Astrocyte of the cerebellum (primary cell): ENCODE measurements at regions not wholly inside any gene's neighbourhood (a gene's known extent, or its start where the extent isn't known, plus 50 kb on each side); places are given as distances from the start of the nearest gene placed in this dataset.

ENCODE experiments used
- DNase-seq: peaks from one replicate; pipeline ENCODE4 v3.0.0-alpha.2; 2011; ENCODE audit warnings: low read depth
- H3K4me3 ChIP-seq: 2 replicates; pipeline ENCODE4 v1.5.1; 2011; ENCODE audit warnings: mild to moderate bottlenecking, low read depth, low read length, moderate library complexity
- CTCF ChIP-seq: IDR thresholded peaks from 2 replicates; pipeline ENCODE4 v1.5.1; 2012; ENCODE audit warnings: low read length, low read depth, moderate library complexity, mild to moderate bottlenecking; ENCODE audit errors: missing control alignments
- in situ Hi-C: cut with HindIII; loops from 2 replicates; pipeline ENCODE4 v1.10.0; 2017; ENCODE audit warnings: low sequenced_read_pairs

DNA sequence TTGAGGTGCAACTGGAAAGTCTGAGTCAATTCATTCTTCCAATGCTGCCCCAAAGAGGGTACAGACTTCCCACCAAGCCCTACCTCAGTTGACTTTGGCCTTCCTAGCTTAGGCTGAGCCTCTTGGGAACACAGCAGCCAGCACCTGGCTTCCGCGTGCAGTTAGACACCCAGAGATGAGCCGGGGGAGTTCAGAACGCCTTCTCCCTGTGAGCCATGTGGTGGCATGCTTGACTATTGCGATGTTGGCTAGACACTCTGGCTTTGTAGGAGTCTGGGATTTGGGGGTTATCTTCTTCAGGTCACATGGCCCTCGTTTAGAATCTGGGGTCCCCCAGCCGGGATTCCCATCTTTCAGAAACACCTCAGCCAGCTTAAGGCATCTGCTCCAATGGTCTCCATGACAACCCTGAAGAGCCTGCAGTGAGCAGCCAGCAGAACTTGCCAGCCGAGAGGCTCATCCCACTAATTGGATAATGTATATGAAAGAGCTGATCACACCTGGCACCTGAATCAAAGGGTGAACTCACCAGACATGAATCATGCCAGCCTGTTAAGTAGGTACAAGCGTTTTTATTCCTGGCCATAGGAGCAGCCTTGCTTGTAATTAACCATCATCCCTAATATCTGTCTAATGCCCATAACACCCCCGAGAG, 167.5 kb downstream of the SYK start:
- no peak overlapping the region for H3K4me3 ChIP-seq
- TF ChIP-seq CTCF = no peak
- no peak for DNase-seq
- in situ Hi-C loops = no loop called here

- in situ Hi-C loops = no loop called here
- TF ChIP-seq CTCF = no peak
- DNase-seq = no peak
- no peak overlapping the region for H3K4me3 ChIP-seq
Observed at GRCh38 chr9:90970608-90971007, 169.0 kb downstream of the SYK start.

DNA sequence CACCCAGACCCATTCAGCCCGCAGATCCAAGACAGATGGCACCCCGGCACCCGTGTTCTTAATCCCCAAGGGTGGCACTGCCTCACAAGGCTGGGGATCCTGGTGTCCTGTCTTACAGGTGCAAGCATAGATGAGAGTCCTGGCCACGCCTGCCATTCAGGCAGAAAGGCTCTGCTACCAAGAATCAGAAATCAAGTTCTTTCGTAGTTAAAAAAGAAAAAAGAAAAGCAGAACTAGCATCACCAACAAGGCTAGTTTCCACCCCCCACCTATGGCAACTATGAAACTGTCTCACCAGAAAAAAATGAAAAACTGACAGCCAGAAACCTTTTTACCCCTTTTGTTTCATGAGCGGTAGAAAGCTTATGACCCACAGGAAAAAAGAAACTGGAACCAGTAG, 170.4 kb downstream of the SYK start:
- DNase-seq = no peak
- no peak for TF ChIP-seq CTCF
- in situ Hi-C loops = no loop called here

GRCh38 chr9:90974016-90974415, 172.4 kb downstream of the SYK start:
- H3K4me3 ChIP-seq = no peak overlapping the region
- no peak for DNase-seq
- in situ Hi-C loops = no loop called here
- TF ChIP-seq CTCF = no peak

More for the DNA sequence above, 170.4 kb downstream of the SYK start:
- H3K4me3 ChIP-seq = no peak overlapping the region

DNA sequence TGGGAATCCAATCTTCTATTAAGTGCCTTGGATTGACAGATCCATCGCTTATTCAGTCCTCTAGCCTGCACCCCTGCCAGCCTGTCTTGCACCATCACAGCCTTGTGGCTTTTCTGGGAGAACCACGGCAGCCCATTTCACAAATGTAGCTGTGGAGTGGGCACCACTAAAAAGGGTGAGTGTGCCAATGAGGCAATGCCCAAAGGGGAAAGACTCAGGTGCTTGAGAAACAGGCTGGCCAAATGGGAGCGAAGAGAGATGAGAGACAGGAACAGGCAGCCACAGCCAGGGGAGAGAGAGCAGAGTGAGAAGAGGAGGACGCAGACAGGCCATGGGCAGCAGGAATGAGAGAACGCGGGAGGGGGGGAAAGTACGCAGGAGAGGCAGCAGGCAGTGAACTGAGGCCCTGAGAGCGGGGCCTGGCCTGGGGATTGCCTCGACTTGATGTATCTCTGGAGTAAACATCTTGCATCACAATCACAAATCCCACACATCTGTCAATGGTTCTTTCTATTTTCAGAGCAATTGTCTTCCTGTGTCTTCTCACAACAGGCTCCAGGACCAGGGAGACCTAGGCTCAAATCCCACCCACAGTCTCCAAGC, 173.1 kb downstream of the SYK start:
- in situ Hi-C loops = no loop called here
- no peak for DNase-seq
- no peak for TF ChIP-seq CTCF
- H3K4me3 ChIP-seq = no peak overlapping the region

GRCh38 chr9:90975781-90976538, 174.3 kb downstream of the SYK start:
- no peak for TF ChIP-seq CTCF
- no peak overlapping the region for H3K4me3 ChIP-seq
- in situ Hi-C loops = no loop called here
- DNase-seq = no peak
